ENCODE measurements at regions not wholly inside any gene's neighbourhood (a gene's known extent, or its start where the extent isn't known, plus 50 kb on each side); places are given as distances from the start of the nearest gene placed in this dataset.

DNA sequence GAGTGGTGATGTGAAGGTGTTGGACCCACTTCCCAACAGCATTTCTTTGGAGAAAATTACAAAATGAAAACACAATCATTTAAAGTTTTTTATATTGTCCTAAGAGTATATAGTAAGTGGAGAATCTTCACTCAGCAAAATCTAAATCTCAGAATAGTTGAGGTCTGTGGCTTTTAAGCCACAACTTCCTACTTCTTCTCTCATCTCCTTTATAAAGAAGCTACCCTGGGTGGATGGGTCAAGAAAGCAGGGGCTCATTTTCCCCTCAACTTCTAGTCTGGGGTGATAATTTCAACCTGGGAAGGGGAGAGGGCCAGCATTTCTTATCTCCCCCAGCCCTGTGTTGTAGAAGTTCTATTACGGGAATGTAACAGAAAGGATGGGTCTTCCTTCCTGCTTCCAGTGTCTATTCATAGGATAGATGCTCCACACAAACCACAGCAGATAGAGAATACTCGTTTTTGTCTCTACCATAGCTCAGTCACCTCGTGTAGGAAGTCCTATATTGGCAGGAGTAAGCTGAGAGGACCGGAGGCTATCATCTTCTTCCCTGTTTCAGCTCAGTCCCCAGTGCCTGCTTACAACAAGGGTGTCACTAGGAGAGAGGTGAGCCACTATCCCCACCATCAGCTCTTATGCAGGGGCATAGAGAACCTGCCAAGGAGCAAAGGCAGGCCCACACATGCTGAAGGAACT is 341.5 kb downstream of the CASP12 start:
- H3K9me3 Mint-ChIP-seq: no peaks in the 10 kb centered on the region
- no peak for DNase-seq (ENCODE audit: low spot score in 2 of 2)
- no peak overlapping the region for H3K27ac Mint-ChIP-seq
- no peaks in the 10 kb centered on the region for H3K36me3 Mint-ChIP-seq
- ATAC-seq: no peak

DNA sequence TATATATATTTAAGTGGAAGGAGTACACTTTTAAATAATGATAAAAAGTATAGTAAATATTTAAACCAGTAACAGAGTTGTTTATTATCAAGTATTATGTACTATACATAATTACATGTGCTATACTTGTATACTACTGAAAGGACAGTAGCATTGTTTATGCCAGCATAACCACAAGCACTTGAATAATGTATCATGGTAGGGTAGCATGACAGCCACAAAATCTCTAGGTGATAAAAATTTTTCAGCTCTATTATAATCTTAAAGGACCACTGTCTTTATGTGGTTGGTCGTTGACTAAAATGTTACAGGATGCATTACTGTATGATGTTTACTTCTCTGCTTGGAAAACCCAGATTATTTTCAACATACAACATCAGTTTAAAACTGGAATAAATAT is 349.2 kb downstream of the CASP12 start:
- Mint-ChIP-seq H3K36me3 (no peaks in the 10 kb centered on the region), H3K9me3 (no peaks in the 10 kb centered on the region), H3K27ac (no peak overlapping the region)
- ATAC-seq (no peak), DNase-seq (ENCODE audit: low spot score in 2 of 2) (no peak)

- no peaks in the 10 kb centered on the region for H3K36me3 Mint-ChIP-seq
- H3K27ac Mint-ChIP-seq: no peak overlapping the region
- ATAC-seq (peak in 1 of 2 donors; percentile 69), DNase-seq (ENCODE audit: low spot score in 2 of 2) (no peak)
- H3K9me3 Mint-ChIP-seq: no peaks in the 10 kb centered on the region
These were observed 350.1 kb downstream of the CASP12 start for GRCh38 chr11:104547996-104548661.

GRCh38 chr11:104546501-104546900 is 351.8 kb downstream of the CASP12 start:
- ATAC-seq (no peak), DNase-seq (ENCODE audit: low spot score in 2 of 2) (no peak)
- H3K27ac Mint-ChIP-seq: no peak overlapping the region
- no peaks in the 10 kb centered on the region for H3K36me3 Mint-ChIP-seq
- H3K9me3 Mint-ChIP-seq: no peaks in the 10 kb centered on the region

GRCh38 chr11:104541701-104542100 is 356.6 kb downstream of the CASP12 start:
- no peak for DNase-seq (ENCODE audit: low spot score in 2 of 2)
- no peak overlapping the region for H3K27ac Mint-ChIP-seq
- no peaks in the 10 kb centered on the region for H3K9me3 Mint-ChIP-seq
- ATAC-seq: no peak
- H3K36me3 Mint-ChIP-seq: no peaks in the 10 kb centered on the region

- no peak for ATAC-seq
- no peak for DNase-seq (ENCODE audit: low spot score in 2 of 2)
- H3K36me3 Mint-ChIP-seq: no peaks in the 10 kb centered on the region
These were observed 359.9 kb downstream of the CASP12 start for GRCh38 chr11:104538313-104538712.

GRCh38 chr11:104534278-104534677 is 364.0 kb downstream of the CASP12 start:
- Mint-ChIP-seq H3K27ac (no peak overlapping the region), H3K36me3 (no peaks in the 10 kb centered on the region), H3K9me3 (no peaks in the 10 kb centered on the region)
- no peak for DNase-seq (ENCODE audit: low spot score in 2 of 2)
- no peak for ATAC-seq

More at GRCh38 chr11:104538313-104538712, 359.9 kb downstream of the CASP12 start:
- no peak overlapping the region for H3K27ac Mint-ChIP-seq
- no peaks in the 10 kb centered on the region for H3K9me3 Mint-ChIP-seq

DNA sequence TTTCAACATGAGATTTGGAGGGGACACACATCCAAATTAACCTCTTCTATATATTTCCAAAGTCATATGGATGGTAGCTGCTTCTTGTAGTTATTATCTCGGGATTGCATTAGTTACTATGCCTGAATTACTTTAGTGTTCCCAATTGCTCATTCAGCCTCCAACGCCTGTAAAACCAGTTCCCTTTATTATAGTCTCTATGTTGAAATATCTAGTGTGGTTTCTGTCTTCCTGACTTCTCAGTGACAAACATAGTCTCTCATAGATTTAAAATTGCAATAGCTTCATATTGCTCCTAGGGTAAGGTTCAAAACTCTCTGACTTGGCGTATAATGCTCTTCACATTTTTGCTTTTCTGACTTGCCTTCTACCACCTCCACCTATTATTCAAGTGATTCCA is 366.4 kb downstream of the CASP12 start:
- ATAC-seq: no peak
- no peaks in the 10 kb centered on the region for H3K9me3 Mint-ChIP-seq
- no peak for DNase-seq (ENCODE audit: low spot score in 2 of 2)
- no peaks in the 10 kb centered on the region for H3K36me3 Mint-ChIP-seq
- H3K27ac Mint-ChIP-seq: no peak overlapping the region

GRCh38 chr11:104531075-104531474 is 367.1 kb upstream of the PDGFD start:
- no peaks in the 10 kb centered on the region for H3K36me3 Mint-ChIP-seq
- H3K27ac Mint-ChIP-seq: no peak overlapping the region
- peak in 1 of 2 donors; percentile 51 for ATAC-seq
- DNase-seq (ENCODE audit: low spot score in 2 of 2): peak in 1 of 2 donors; percentile 8
- H3K9me3 Mint-ChIP-seq: no peaks in the 10 kb centered on the region

DNA sequence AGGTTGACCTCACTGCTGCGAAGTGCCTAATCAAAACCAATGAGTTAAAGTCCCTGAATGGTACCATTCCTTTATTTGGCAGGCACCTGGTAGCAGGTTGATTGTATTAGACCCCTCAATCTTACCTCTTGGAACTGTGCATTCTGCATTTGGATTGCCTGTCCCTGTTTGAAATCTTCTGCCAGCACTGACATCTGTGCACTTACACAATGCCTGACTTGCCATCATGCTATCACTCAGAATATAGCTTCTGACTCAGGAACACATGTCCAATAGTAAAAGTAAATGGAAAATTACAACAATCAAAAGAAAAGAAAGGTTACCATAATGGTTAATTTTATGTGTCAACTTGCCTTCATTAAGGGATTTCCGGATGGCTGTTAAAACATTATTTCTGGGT is 366.0 kb upstream of the PDGFD start:
- ATAC-seq (no peak), DNase-seq (ENCODE audit: low spot score in 2 of 2) (no peak)
- Mint-ChIP-seq H3K9me3 (no peaks in the 10 kb centered on the region), H3K27ac (no peak overlapping the region), H3K36me3 (no peaks in the 10 kb centered on the region)

GRCh38 chr11:104529213-104529612 is 365.3 kb upstream of the PDGFD start:
- DNase-seq (ENCODE audit: low spot score in 2 of 2) (no peak), ATAC-seq (no peak)
- Mint-ChIP-seq H3K27ac (no peak overlapping the region), H3K36me3 (no peaks in the 10 kb centered on the region), H3K9me3 (no peaks in the 10 kb centered on the region)

GRCh38 chr11:104526006-104526405 is 362.1 kb upstream of the PDGFD start:
- H3K27ac Mint-ChIP-seq: no peak overlapping the region
- no peaks in the 10 kb centered on the region for H3K9me3 Mint-ChIP-seq
- DNase-seq (ENCODE audit: low spot score in 2 of 2) (no peak), ATAC-seq (no peak)
- H3K36me3 Mint-ChIP-seq: no peaks in the 10 kb centered on the region

DNA sequence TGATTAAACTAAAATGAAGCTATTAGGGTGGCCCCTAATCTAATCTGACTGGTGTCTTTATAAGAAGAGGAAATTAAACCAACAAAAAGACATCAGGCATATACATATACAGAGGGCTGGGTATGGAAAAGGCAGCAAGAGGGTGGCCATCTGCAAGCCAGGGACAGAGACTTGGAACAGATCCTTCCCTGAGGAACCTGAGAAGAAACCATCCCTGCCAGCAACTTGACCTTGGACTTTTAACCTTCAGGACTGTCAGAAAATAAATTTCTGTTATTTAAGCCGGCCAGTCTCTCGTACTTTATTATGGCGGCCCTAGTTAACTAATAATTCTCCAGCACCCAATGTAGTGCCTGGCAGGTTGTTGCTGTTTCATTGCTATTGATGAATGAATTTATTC is 361.5 kb upstream of the PDGFD start:
- no peak for ATAC-seq
- no peaks in the 10 kb centered on the region for H3K36me3 Mint-ChIP-seq

DNA sequence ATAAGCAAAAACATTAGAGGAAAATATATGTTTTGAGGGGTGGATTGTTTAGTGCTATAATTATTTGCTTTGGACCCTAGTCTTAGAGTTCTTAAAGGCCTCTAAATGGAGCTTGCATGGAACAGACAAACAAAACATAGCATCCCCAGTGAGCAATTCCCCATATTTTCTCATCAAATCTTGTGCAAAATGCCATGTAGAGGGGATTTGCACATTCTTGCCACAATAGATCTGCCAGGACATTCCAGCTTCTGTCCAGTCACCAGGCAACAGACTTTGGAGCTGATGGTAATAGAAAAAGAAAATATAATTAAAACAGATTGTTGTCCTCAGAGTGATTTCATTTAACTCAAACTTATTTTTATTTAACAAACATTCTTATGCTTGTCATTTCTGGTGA is 360.3 kb upstream of the PDGFD start:
- Mint-ChIP-seq H3K36me3 (no peaks in the 10 kb centered on the region), H3K9me3 (no peaks in the 10 kb centered on the region), H3K27ac (no peak overlapping the region)
- ATAC-seq (no peak), DNase-seq (ENCODE audit: low spot score in 2 of 2) (no peak)

More for the DNA sequence above, 361.5 kb upstream of the PDGFD start:
- no peak for DNase-seq (ENCODE audit: low spot score in 2 of 2)
- Mint-ChIP-seq H3K9me3 (no peaks in the 10 kb centered on the region), H3K27ac (no peak overlapping the region)

DNA sequence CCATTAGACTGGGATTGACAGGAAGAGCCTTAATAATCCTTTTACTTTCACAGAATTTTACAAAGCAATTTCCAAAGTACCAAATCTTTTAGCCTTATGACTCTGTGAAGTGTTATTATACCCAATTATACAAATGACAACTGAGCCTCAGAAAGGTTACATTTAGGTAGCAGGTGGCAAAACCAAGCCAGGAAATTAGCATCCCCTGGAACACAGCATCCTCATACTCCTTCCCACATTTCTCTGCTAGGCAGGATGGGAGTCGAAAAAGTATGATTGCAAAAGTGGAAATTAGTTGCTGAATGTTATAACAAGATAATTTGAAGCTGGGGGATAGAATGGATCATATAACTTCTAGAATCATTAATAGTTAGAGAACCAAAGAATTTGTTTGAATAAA is 359.7 kb upstream of the PDGFD start:
- DNase-seq (ENCODE audit: low spot score in 2 of 2) (no peak), ATAC-seq (no peak)
- Mint-ChIP-seq H3K27ac (no peak overlapping the region), H3K9me3 (no peaks in the 10 kb centered on the region), H3K36me3 (no peaks in the 10 kb centered on the region)

DNA sequence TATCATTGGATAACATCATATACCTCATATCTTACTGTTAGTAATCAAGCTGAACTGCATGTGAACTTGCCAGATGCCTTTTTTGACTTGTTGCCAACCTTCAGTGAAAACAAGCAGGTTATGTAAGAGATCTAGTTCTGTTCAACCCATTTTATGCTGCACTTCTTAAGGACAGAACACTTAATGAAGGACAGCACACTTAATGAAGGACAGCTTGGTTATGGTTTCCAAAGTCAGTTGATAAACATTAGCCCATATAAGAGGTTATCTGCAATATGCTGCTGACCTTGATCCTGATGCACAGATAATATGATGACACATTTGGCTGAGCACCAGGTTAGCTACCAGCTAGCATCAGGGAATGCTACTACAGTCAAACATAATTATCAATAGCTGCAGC is 358.7 kb upstream of the PDGFD start:
- no peaks in the 10 kb centered on the region for H3K9me3 Mint-ChIP-seq

DNA sequence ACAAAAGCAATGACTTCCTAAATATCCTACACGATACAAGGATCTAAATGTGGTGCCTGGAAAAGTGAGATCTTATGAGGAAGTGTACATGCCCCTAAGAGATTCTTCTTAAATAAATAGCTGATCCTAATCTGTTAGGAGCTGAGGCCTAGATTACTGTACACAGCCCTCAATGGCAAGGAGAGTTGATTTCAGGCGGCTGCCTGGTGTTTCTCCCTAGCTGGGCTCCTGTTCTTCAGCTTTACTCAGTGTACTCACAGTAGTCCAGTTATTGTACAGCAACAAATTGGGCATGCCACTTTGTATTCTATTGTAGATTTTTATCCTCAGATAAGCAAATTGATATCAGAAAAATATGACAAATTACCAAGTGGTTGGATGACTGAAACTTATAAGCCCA is 358.2 kb upstream of the PDGFD start:
- no peaks in the 10 kb centered on the region for H3K9me3 Mint-ChIP-seq
- no peak overlapping the region for H3K27ac Mint-ChIP-seq
- H3K36me3 Mint-ChIP-seq: no peaks in the 10 kb centered on the region
- no peak for ATAC-seq
- no peak for DNase-seq (ENCODE audit: low spot score in 2 of 2)

More for the DNA sequence above, 358.7 kb upstream of the PDGFD start:
- Mint-ChIP-seq H3K36me3 (no peaks in the 10 kb centered on the region), H3K27ac (no peak overlapping the region)
- ATAC-seq (no peak), DNase-seq (ENCODE audit: low spot score in 2 of 2) (no peak)

DNA sequence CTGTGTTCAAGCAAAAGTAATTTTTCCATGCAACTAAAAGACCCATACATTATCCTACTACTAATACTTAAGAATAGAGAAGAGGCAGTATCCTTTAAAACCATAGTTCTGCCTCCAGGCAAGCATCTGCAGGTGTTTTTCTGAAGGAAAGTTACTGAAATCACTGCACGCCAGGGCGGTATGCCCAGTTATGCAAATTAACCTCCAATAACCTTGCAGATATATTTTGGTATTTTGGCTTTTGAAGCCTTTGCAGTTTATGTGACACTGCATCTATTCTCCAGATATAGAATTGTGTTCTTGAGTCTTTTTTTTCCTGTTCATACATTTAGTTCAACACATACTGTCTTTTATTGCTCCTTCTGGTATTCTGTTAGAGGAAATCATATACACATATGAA is 346.2 kb upstream of the PDGFD start:
- Mint-ChIP-seq H3K9me3 (no peaks in the 10 kb centered on the region), H3K36me3 (no peaks in the 10 kb centered on the region), H3K27ac (no peak overlapping the region)
- DNase-seq (ENCODE audit: low spot score in 2 of 2): no peak
- ATAC-seq: no peak
